CD1c-positive myeloid dendritic cell (primary cell): ENCODE measurements at regions not wholly inside any gene's neighbourhood (a gene's known extent, or its start where the extent isn't known, plus 50 kb on each side); places are given as distances from the start of the nearest gene placed in this dataset.
"Not testable (repeated sequence)": the region's sequence is repeated elsewhere in the genome, so short reads cannot be mapped to it uniquely, and the experiment has no call there.

Experiments used
- DNase-seq: peaks from one replicate; pipeline ENCODE4 v3.0.0-alpha.2; 2016; ENCODE audit errors: extremely low spot score

GRCh38 chr9:1115370-1115769 lies 65.2 kb downstream of the DMRT2 start:
- DNase-seq = no peak

DNA sequence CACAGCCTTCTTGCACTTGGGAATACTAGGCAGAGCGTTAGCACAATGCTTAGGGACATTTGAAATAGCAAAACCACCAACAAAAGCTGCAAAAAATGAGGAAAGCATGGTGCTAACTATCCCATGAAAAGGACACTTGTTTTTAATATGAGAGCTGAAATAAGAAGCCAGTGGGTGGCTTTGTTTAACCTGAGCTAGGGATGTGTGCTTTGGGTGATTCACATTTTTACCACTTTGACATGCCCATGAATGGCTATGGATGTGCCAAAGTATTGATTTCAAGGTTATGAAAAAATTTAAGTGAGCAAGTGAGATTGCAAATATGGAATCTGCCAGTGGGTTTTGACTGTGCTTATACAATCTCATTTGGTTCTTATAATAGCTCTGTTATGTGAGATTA lies 67.3 kb downstream of the DMRT2 start:
- DNase-seq = no peak

DNA sequence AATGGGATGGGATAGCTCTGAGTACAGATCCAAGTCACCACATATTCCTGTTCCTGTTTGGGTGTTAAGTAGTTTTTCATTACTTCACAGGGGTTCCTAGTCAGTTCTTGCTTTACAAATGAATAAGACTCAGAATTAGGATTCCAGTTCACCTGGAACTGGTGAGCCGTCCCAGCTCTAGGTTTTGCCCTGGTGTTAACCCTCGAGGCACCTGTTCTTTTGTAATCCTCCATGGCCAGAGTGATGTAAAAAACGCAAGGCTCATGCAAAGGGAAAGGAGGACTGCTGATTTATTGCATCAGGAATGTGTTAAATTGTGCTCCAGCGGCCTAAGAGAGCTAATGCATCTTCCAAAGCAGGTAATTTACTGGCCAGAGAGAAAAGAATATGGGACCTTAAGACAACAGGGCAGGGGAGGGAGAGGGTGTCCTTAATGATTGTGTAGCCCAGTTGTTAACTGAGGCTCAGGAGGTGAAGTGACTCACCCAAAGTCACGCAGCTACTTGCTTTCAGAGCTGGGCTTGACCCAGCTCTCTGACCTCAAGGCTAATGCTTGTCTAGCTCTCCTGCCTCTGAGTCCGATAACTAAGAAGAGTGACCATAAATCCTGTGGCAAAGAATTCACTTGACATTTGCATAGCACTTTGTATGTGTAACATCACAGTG lies 70.5 kb downstream of the DMRT2 start:
- no peak for DNase-seq

GRCh38 chr9:1125741-1126140 lies 75.6 kb downstream of the DMRT2 start:
- no peak for DNase-seq

- DNase-seq = no peak
Observed at GRCh38 chr9:1128046-1128445, 77.9 kb downstream of the DMRT2 start.

DNA sequence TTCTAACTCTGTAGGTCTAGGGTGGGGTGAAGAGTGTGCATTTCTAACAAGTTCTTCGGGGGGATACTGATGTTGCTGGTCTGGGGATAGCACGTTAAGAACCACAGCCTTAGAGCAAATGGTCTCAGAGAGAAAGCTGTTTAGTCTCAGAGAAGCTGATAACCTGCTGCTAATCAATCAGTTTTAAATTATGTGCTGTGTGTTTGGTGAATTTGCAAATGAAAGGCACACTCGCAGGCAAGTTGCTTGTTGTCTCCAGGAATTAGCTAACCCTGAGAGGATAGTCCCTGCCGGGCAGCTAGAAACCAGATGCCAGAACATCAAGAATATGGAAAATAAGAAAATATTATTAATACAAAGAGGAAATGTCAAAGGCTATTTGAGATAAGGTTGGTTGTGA lies 79.2 kb downstream of the DMRT2 start:
- no peak for DNase-seq

DNA sequence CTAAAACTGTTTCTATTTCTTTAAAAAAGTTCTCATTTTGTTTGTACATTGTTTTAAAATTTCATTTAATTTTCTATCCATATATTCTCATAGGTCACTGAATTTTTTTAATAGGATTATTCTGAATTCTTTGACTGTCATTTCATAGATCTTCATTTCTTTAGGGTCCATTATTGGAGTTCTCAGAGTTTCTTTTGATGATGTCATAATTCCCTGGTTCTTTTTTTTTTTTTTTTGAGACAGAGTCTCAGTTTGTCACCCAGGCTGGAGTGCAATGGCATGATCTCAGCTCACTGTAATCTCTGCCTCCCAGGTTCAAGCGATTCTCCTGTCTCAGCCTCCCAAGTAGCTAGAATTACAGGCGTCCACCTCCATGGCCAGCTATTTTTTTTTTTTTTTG lies 89.9 kb downstream of the DMRT2 start:
- no peak for DNase-seq

DNA sequence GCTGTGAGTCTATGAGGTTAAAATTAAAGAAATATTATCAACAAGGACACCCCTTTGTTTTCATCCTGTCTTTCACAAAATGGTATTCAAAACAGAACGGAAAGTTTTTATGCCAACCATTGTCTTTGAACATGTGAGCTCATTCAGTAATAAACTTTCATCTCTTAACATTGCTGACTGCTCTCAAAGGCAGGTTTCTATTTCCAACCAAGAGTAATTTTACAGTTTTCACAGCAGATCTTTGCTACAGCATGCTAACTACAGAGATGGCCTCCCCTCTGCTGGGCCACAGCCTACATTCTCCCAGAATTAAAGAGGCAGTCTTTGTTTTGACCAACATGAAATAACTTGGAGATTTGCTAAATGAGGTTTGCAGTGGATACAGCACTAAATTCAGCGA lies 101.5 kb downstream of the DMRT2 start:
- DNase-seq = no peak

- no peak for DNase-seq
Observed at GRCh38 chr9:1152171-1152570, 102.0 kb downstream of the DMRT2 start.

DNA sequence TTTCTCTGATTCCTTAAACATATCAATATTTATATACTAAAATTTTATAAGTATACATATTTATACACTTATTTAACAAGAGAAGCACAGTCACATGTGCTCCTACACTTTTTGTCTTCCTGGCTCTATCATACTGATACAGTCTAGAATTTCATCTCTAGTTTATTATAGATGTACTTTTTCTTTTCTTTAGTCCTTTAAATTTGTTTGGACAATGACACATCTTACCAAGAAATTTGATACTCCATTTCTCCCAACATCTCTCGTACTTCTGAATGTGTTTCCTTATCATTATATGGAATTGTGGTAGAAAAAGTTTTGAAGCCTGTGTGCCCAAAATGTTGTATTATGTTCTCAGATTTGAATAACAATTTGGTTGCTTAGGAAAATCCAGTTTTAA lies 104.6 kb downstream of the DMRT2 start:
- DNase-seq = no peak

DNA sequence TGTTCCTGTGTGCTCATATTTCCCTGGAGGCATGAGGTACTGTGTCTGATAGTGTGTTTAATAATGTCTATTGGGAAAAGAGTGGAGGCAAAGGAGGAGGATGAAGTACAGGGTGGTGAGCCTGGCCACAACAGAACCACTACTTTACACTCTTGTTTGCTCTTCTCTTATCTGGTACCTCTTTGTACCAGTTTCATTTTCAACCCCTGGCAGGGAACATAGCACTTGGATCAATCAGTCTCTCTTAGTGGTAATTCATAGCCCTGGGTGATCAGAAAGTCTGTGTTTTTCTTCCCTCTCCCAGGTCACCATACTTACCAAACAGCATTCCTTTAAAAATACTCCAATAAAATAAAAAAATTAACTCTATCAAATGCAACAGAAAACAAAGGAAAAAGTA lies 105.4 kb downstream of the DMRT2 start:
- no peak for DNase-seq

GRCh38 chr9:1156794-1157550 lies 106.8 kb downstream of the DMRT2 start:
- no peak for DNase-seq

- no peak for DNase-seq
Observed at GRCh38 chr9:1157836-1158235, 107.7 kb downstream of the DMRT2 start.

DNA sequence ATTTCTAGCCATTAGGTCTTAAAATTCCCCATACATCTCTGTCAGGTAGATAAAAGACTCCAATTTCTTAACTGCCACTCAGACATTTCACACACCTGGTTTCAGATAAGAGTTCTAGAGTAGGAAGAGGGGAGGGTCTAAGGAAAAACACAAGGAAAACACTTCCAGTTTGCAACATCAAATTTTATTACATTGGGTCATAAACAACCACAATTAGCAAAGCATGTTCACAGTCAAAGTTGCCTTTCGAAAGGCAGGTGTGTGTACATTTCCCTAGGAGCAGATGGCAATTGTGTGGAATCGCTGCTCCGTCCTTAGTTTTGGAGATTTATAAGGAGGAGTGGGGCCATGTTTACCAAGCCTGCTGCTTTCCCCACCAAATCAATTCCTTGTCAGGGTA lies 120.8 kb downstream of the DMRT2 start:
- DNase-seq = no peak

DNA sequence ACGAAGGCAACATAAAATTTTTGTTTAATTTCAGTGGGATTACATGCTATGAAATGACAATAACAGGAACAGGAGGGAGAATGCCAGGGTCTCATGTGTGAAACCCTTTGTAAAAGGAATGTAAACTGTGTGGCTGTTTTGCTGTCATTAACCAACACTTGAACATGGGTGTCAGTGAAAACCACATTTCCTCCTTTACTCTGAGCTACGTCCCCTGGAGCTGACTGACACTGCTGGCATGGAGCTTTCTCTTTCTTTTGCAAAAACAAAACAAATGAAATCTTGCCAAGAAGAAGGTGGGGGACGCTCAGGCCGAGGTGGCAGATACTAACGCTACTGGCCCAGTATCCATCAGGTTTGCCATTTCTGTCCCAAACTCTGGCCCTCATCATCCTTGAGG lies 121.4 kb downstream of the DMRT2 start:
- no peak for DNase-seq

GRCh38 chr9:1173211-1173610 lies 123.1 kb downstream of the DMRT2 start:
- DNase-seq = no peak

- no peak for DNase-seq
Observed at GRCh38 chr9:1173993-1174392, 123.8 kb downstream of the DMRT2 start.

GRCh38 chr9:1179366-1179765 lies 129.2 kb downstream of the DMRT2 start:
- no peak for DNase-seq

DNA sequence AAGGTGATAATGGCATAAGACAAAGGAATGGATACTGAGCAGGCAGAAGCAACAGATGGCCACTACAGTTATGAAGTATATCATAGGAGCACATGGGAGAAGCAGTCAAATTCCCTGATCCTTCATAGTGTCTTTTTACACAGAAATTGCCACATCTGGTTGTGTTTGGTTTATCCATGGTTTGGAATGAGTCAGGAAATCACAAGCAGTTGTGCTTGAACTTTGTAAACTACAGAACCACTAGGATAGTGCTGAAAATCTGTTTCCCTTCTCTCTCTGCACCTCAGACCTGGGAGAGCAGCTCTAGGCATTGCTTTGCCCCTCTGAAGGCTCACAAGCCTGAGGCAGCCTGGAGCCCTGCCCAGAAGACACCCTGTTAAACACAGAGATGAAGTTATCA lies 134.0 kb downstream of the DMRT2 start:
- DNase-seq = no peak

GRCh38 chr9:1187137-1187536 lies 137.0 kb downstream of the DMRT2 start:
- DNase-seq = not testable (repeated sequence)

DNA sequence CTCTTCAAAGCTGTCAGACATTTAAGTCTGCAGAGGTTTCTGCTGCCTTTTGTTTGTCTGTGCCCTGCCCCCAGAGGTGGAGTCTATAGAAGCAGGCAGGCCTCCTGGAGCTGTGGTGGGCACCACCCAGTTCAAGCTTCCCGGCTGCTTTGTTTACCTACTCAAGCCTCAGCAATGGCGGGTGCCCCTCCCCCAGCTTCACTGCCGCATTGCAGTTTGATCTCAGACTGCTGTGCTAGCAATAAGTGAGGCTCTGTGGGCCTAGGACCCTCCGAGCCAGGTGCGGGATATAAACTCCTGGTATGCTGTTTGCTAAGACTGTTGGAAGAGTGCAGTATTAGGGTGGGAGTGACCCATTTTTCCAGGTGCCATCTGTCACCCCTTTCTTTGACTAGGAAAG lies 145.5 kb downstream of the DMRT2 start:
- DNase-seq = not testable (repeated sequence)

GRCh38 chr9:1198085-1198484 lies 147.9 kb downstream of the DMRT2 start:
- no peak for DNase-seq

DNA sequence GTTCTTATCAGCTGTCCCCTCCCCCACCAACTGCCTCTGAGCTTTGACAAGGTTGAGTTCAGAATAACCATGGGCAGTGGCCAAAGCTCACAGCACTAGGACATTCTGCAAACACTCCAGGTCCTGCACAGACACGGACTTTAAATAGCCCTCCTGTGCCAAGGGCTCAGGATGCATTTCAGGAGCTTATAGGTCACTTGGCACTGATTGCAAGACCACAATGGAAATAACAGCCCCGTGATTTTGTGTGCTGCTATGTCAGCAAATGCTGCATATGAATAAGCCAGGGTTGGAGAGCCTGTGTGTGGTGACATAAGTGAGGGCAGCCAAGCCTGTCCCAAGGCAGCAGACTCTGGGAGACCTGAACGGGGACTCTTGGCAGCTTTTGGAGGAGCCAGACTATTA lies 150.7 kb downstream of the DMRT2 start:
- no peak for DNase-seq

GRCh38 chr9:1201262-1201661 lies 151.1 kb downstream of the DMRT2 start:
- no peak for DNase-seq
